ENCODE measurements at regions not wholly inside any gene's neighbourhood (a gene's known extent, or its start where the extent isn't known, plus 50 kb on each side); places are given as distances from the start of the nearest gene placed in this dataset.
"Not testable (repeated sequence)": the region's sequence is repeated elsewhere in the genome, so short reads cannot be mapped to it uniquely, and the experiment has no call there.

DNA sequence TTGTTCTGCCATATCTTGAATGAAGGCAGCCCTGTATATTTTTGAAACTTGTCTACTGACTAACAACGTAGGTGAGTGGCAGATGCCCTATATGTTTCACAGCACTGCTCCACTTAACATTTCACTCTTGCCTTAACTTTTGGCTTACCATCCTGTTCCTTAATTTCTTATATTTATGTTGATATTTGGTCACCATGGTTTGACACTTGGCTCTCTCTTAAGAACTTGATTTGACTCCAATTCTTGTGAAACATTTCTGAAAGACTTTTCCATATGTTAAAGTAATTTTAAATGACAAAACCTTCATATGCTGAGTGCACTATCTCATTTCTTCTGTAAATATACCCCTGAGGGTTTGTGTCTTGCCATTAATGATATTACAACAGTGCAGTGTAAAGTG is 434.3 kb upstream of the IMPG1 start:
- TF ChIP-seq, protein P1, sequence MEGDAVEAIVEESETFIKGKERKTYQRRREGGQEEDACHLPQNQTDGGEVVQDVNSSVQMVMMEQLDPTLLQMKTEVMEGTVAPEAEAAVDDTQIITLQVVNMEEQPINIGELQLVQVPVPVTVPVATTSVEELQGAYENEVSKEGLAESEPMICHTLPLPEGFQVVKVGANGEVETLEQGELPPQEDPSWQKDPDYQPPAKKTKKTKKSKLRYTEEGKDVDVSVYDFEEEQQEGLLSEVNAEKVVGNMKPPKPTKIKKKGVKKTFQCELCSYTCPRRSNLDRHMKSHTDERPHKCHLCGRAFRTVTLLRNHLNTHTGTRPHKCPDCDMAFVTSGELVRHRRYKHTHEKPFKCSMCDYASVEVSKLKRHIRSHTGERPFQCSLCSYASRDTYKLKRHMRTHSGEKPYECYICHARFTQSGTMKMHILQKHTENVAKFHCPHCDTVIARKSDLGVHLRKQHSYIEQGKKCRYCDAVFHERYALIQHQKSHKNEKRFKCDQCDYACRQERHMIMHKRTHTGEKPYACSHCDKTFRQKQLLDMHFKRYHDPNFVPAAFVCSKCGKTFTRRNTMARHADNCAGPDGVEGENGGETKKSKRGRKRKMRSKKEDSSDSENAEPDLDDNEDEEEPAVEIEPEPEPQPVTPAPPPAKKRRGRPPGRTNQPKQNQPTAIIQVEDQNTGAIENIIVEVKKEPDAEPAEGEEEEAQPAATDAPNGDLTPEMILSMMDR (conservative IDR thresholded peaks at IDR 0.05) = no peak
- H3K4me3 Mint-ChIP-seq = no peak overlapping the region
- H3K27ac Mint-ChIP-seq (ENCODE audit: unreplicated experiment) = no peak overlapping the region
- peaks cover 3% of the 10 kb centered on the region for H3K9me3 Mint-ChIP-seq
- peaks cover 4% of the 10 kb centered on the region for H3K4me1 Mint-ChIP-seq
- no peaks in the 10 kb centered on the region for H3K36me3 Mint-ChIP-seq (ENCODE audit: low read depth)
- no peaks in the 10 kb centered on the region for H3K27me3 Mint-ChIP-seq (ENCODE audit: low read depth)
- no peak for DNase-seq (ENCODE audit: low read depth, low spot score)

DNA sequence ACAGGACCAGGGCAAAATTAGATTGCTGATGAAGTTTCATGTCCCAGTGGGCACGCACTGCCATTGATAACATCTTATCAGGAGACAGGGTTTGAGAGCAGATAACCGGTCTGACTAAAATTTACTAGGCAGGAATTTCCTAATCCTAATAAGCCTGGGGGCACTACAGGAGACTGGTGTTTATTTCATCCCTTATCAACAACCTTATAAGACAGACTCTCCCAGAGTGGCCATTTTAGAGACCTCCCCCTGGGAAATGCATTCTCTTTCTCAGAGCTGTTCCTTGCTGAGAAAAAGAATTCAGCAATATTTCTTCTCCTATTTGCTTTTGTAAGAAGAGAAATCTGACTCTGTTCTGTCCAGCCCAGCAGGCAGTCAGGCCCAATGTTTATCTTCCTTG is 423.4 kb upstream of the IMPG1 start:
- Mint-ChIP-seq H3K27me3 (ENCODE audit: low read depth) (no peaks in the 10 kb centered on the region), H3K4me3 (no peak overlapping the region), H3K27ac (ENCODE audit: unreplicated experiment) (no peak overlapping the region), H3K4me1 (no peaks in the 10 kb centered on the region), H3K36me3 (ENCODE audit: low read depth) (peaks cover 9% of the 10 kb centered on the region), H3K9me3 (peaks cover 23% of the 10 kb centered on the region)
- DNase-seq (ENCODE audit: low read depth, low spot score) = no peak
- TF ChIP-seq, protein P1 (conservative IDR thresholded peaks at IDR 0.05) = no peak

DNA sequence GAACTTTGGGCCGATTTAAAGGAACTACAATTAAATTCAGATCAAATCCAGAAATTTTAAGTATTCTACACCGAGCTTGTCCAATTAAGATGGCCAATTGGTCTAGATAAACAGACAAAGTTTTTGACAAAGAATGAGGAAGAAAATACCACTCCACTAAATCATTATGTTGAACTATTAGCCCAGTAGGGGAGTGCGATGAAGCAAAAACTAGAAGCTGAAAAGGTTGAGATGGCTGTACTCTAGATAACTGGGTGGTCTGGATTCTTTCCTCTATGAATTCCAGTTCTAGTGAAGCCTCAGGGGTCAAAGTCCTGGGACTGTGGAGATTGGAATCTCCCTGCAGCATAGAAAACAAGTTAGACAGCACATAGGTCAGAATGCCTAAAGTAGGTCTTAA is 418.9 kb upstream of the IMPG1 start:
- peaks cover 23% of the 10 kb centered on the region for H3K9me3 Mint-ChIP-seq
- not testable (repeated sequence) for H3K27me3 Mint-ChIP-seq (ENCODE audit: low read depth); H3K4me3 Mint-ChIP-seq; H3K4me1 Mint-ChIP-seq; H3K36me3 Mint-ChIP-seq (ENCODE audit: low read depth); DNase-seq (ENCODE audit: low read depth, low spot score); H3K27ac Mint-ChIP-seq (ENCODE audit: unreplicated experiment)

DNA sequence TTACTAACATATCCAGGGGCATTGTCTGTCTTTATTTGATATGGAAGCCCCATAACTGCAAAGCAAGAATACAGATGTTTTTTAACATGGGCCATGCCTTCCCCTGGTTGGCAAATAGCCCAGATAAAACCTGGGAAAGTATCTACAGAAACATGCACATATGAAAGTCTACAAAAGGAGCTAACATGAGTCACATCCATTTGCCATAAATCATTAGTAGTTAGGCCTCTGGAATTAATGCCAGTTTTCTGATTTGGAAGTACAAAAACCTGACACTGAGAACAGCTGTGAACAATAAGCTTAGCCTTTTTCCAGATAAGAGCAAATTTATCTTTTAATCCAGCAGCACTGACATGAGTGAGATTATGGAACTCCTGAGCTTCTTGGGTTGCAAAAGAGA is 418.0 kb upstream of the IMPG1 start:
- H3K9me3 Mint-ChIP-seq = peaks cover 18% of the 10 kb centered on the region

DNA sequence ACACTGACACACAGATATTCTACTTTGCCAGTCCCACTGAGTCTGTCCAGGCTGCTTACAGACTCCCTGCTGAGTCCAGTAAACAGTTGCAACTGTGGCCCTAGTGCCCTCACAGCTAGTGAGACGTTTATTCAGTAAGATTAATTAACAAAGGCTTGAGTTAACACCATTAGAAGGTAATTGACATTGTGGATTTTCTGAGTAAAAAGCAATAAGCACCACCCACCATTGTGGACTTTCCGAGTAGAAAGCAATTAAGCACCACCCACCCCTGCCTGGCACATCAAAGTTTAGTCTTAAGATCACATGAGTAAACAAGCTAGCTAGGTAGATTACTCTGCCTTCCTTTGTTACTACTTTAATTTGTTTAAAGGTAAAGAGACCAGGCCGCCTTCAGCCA is 408.6 kb upstream of the IMPG1 start:
- no peak overlapping the region for H3K27ac Mint-ChIP-seq (ENCODE audit: unreplicated experiment)
- DNase-seq (ENCODE audit: low read depth, low spot score) = no peak
- H3K27me3 Mint-ChIP-seq (ENCODE audit: low read depth) = no peaks in the 10 kb centered on the region
- peaks cover 16% of the 10 kb centered on the region for H3K9me3 Mint-ChIP-seq
- TF ChIP-seq, protein P1 (conservative IDR thresholded peaks at IDR 0.05) = no peak
- H3K4me3 Mint-ChIP-seq = no peak overlapping the region
- H3K4me1 Mint-ChIP-seq = no peaks in the 10 kb centered on the region
- H3K36me3 Mint-ChIP-seq (ENCODE audit: low read depth) = no peaks in the 10 kb centered on the region

More for the DNA sequence above, 418.0 kb upstream of the IMPG1 start:
- DNase-seq (ENCODE audit: low read depth, low spot score) = no peak
- TF ChIP-seq, protein P1 (conservative IDR thresholded peaks at IDR 0.05) = no peak
- Mint-ChIP-seq H3K27me3 (ENCODE audit: low read depth) (no peaks in the 10 kb centered on the region), H3K4me1 (no peaks in the 10 kb centered on the region), H3K27ac (ENCODE audit: unreplicated experiment) (no peak overlapping the region), H3K36me3 (ENCODE audit: low read depth) (peaks cover 7% of the 10 kb centered on the region), H3K4me3 (no peak overlapping the region)

DNA sequence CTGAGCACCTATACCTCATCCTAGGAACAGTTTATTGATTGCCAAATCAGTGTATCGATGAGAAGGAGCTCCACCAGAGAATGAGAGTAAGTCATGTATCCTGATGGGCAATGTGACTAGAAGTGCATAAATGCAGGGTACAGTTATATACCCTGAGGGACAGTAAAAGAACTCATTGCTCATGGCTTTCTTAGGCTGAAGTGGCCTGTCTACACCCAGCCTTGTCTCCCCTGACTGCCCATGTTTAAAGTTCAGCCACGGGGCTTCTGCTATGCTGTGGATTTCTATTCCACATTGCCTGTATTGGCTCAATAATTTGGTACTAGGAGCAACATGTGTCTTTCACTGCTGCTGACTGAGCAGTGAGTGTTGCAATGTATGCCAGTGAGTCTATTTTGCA is 400.4 kb upstream of the IMPG1 start:
- no peaks in the 10 kb centered on the region for H3K4me1 Mint-ChIP-seq
- no peaks in the 10 kb centered on the region for H3K9me3 Mint-ChIP-seq
- no peak overlapping the region for H3K4me3 Mint-ChIP-seq
- H3K27me3 Mint-ChIP-seq (ENCODE audit: low read depth) = no peaks in the 10 kb centered on the region
- no peaks in the 10 kb centered on the region for H3K36me3 Mint-ChIP-seq (ENCODE audit: low read depth)
- no peak overlapping the region for H3K27ac Mint-ChIP-seq (ENCODE audit: unreplicated experiment)
- TF ChIP-seq, protein P1 (conservative IDR thresholded peaks at IDR 0.05) = no peak
- no peak for DNase-seq (ENCODE audit: low read depth, low spot score)

Measured in neural crest cell (in vitro differentiated cells).